ENCODE measurements at regions not wholly inside any gene's neighbourhood (a gene's known extent, or its start where the extent isn't known, plus 50 kb on each side); places are given as distances from the start of the nearest gene placed in this dataset.

DNA sequence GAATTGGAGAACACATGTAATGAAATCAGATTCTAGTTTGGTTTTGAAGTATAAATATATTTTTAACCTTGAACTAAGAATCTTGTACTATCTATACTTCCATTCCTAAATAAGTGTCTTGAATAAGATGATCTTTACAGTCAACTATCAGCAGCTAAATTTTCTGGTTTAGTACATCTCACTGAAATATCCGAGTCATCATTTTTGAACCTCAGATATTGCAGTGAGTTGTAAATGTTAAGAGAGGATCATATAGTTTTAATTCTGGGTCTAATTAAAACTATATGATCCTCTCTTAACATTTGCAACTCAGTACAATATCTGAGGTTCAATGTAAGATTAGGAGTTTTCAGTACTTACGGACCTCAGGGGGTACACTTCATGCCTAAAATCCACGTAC lies 768.8 kb upstream of the ADAMTS5 start:
- Histone ChIP-seq H3K4me3 (ENCODE audit: low read depth in 1 of 5, low read length in 5 of 5) (no peak overlapping the region), H3K27me3 (ENCODE audit: control insufficient read depth in 5 of 5, insufficient read depth in 4 of 5, low read length in 5 of 5) (no peaks in the 10 kb centered on the region), H3K36me3 (ENCODE audit: control insufficient read depth in 5 of 5, insufficient read depth in 5 of 5, low read length in 5 of 5) (no peaks in the 10 kb centered on the region), H3K9ac (ENCODE audit: low read length in 5 of 5) (no peak overlapping the region), H3K9me3 (ENCODE audit: control insufficient read depth in 5 of 5, low read length in 5 of 5) (peaks cover 0 to 3% (median 0%) of the 10 kb centered on the region in 5 donors), H3K27ac (ENCODE audit: low read depth, low read length) (no peak overlapping the region), H3K4me1 (ENCODE audit: control insufficient read depth in 5 of 5, insufficient read depth in 5 of 5, low read length in 5 of 5) (no peaks in the 10 kb centered on the region)

DNA sequence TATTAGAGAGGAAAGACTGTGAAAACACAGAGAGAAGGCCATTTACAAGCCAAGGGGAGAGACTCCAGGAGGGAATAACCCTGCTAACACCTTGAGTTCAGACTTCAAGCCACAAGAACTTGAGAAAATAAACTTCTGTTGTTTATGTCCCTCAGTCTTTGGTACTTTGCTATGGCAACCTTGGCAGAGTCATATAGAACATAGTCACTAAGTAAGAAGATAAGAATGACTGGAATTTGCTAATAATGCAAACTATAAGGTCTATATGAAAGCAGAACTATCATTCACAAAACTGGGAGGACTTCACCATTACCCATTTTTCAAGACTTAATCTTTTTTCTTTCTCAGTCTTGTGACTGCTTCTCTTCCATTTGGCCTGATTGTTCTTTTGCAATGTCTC lies 767.3 kb upstream of the ADAMTS5 start:
- H3K4me3 ChIP-seq (ENCODE audit: low read depth in 1 of 5, low read length in 5 of 5), result no peak overlapping the region
- no peaks in the 10 kb centered on the region for H3K4me1 ChIP-seq (ENCODE audit: control insufficient read depth in 5 of 5, insufficient read depth in 5 of 5, low read length in 5 of 5)
- no peaks in the 10 kb centered on the region for H3K36me3 ChIP-seq (ENCODE audit: control insufficient read depth in 5 of 5, insufficient read depth in 5 of 5, low read length in 5 of 5)
- H3K9me3 ChIP-seq (ENCODE audit: control insufficient read depth in 5 of 5, low read length in 5 of 5), result peaks cover 0 to 3% (median 0%) of the 10 kb centered on the region in 5 donors
- H3K9ac ChIP-seq (ENCODE audit: low read length in 5 of 5), result no peak overlapping the region
- no peaks in the 10 kb centered on the region for H3K27me3 ChIP-seq (ENCODE audit: control insufficient read depth in 5 of 5, insufficient read depth in 4 of 5, low read length in 5 of 5)
- no peak overlapping the region for H3K27ac ChIP-seq (ENCODE audit: low read depth, low read length)

DNA sequence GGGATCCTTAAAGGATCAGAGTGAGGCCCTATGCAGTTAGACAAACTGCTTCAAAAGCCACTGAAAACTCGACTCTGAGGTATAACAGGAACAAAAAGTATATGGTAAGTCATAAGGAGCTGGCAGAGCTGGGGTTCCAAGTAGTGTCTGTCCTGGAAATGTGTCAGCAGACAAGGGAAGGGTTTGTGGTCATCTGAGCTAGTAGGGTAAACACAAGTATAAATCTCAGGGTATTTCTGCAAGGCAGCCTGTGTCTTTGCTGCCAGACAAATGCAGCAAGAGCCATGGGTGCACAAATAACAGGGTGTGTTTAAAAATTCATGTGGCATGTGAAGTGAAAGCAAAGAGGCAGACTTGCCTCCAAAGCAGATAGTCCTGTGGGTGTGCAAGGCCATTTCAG lies 759.0 kb upstream of the ADAMTS5 start:
- Histone ChIP-seq H3K9ac (ENCODE audit: low read length in 5 of 5) (no peak overlapping the region), H3K27me3 (ENCODE audit: control insufficient read depth in 5 of 5, insufficient read depth in 4 of 5, low read length in 5 of 5) (no peaks in the 10 kb centered on the region), H3K9me3 (ENCODE audit: control insufficient read depth in 5 of 5, low read length in 5 of 5) (peaks cover 0 to 9% (median 0%) of the 10 kb centered on the region in 5 donors), H3K27ac (ENCODE audit: low read depth, low read length) (no peak overlapping the region), H3K4me3 (ENCODE audit: low read depth in 1 of 5, low read length in 5 of 5) (no peak overlapping the region), H3K36me3 (ENCODE audit: control insufficient read depth in 5 of 5, insufficient read depth in 5 of 5, low read length in 5 of 5) (no peaks in the 10 kb centered on the region), H3K4me1 (ENCODE audit: control insufficient read depth in 5 of 5, insufficient read depth in 5 of 5, low read length in 5 of 5) (no peaks in the 10 kb centered on the region)

DNA sequence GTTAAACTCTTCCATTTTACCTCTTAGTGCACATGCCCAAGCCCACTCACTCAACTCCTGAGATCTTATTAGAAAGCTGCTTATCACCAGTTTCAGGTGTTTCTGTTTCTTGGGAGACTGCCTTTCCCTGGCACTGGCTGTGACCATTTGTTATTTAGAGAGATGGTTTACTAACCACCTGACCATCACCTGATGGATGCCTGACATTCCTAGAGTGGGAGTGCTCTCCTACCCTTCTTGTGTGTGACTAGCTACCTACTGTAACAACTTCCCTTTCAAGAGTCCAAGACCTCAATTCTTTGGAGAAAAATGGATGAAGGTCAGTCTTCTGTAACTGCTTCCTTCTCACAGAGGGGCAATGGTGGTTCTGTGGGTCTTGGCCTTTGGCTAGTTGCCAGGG lies 755.2 kb upstream of the ADAMTS5 start:
- Histone ChIP-seq H3K9me3 (ENCODE audit: control insufficient read depth in 5 of 5, low read length in 5 of 5) (no peaks in the 10 kb centered on the region), H3K27ac (ENCODE audit: low read depth, low read length) (no peak overlapping the region), H3K36me3 (ENCODE audit: control insufficient read depth in 5 of 5, insufficient read depth in 5 of 5, low read length in 5 of 5) (no peaks in the 10 kb centered on the region), H3K4me3 (ENCODE audit: low read depth in 1 of 5, low read length in 5 of 5) (no peak overlapping the region), H3K9ac (ENCODE audit: low read length in 5 of 5) (no peak overlapping the region), H3K27me3 (ENCODE audit: control insufficient read depth in 5 of 5, insufficient read depth in 4 of 5, low read length in 5 of 5) (no peaks in the 10 kb centered on the region), H3K4me1 (ENCODE audit: control insufficient read depth in 5 of 5, insufficient read depth in 5 of 5, low read length in 5 of 5) (no peaks in the 10 kb centered on the region)

DNA sequence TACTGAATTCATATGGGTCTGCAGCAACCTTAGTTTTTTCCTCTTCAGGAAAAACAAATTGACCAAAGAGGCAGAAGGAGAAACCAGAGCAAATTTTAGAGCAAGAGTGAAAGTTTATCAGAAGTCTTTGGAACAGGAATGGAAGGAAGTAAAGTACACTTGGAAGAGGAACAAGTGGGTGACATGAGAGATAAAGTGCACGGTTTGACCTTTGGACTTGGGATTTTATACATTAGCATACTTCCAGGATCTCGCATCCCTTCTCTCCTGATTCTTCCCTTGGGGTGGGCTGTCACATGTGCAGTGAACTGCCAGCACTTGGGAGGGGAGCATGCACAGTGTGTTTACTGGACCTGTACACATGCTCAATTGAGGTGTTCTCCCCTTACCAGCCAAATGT lies 754.8 kb upstream of the ADAMTS5 start:
- no peaks in the 10 kb centered on the region for H3K9me3 ChIP-seq (ENCODE audit: control insufficient read depth in 5 of 5, low read length in 5 of 5)
- no peaks in the 10 kb centered on the region for H3K36me3 ChIP-seq (ENCODE audit: control insufficient read depth in 5 of 5, insufficient read depth in 5 of 5, low read length in 5 of 5)
- no peaks in the 10 kb centered on the region for H3K4me1 ChIP-seq (ENCODE audit: control insufficient read depth in 5 of 5, insufficient read depth in 5 of 5, low read length in 5 of 5)
- H3K27ac ChIP-seq (ENCODE audit: low read depth, low read length), result no peak overlapping the region
- no peak overlapping the region for H3K9ac ChIP-seq (ENCODE audit: low read length in 5 of 5)
- H3K27me3 ChIP-seq (ENCODE audit: control insufficient read depth in 5 of 5, insufficient read depth in 4 of 5, low read length in 5 of 5), result no peaks in the 10 kb centered on the region
- no peak overlapping the region for H3K4me3 ChIP-seq (ENCODE audit: low read depth in 1 of 5, low read length in 5 of 5)

DNA sequence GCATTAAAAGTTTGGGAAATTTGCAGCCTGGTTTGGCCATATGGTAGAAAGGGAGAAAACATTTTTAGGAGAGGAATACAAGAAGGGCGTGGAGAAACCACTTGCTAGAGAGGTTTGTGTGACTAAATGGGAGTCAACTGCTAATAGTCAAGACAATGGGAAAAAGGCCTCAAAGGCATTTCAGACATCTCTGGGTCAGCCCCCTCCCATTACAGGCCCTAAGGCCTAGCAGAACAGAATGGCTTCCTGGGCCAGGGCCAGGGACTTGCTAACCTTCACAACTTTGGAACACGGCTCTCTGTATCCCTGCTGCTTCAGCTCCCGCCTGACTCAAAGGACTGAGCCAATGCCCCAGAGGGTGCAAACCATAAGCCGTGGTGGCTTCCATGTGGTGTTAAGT lies 752.3 kb upstream of the ADAMTS5 start:
- H3K9me3 ChIP-seq (ENCODE audit: control insufficient read depth in 5 of 5, low read length in 5 of 5), result no peaks in the 10 kb centered on the region
- no peak overlapping the region for H3K27ac ChIP-seq (ENCODE audit: low read depth, low read length)
- no peak overlapping the region for H3K9ac ChIP-seq (ENCODE audit: low read length in 5 of 5)
- no peaks in the 10 kb centered on the region for H3K4me1 ChIP-seq (ENCODE audit: control insufficient read depth in 5 of 5, insufficient read depth in 5 of 5, low read length in 5 of 5)
- H3K4me3 ChIP-seq (ENCODE audit: low read depth in 1 of 5, low read length in 5 of 5), result no peak overlapping the region
- H3K27me3 ChIP-seq (ENCODE audit: control insufficient read depth in 5 of 5, insufficient read depth in 4 of 5, low read length in 5 of 5), result no peaks in the 10 kb centered on the region
- no peaks in the 10 kb centered on the region for H3K36me3 ChIP-seq (ENCODE audit: control insufficient read depth in 5 of 5, insufficient read depth in 5 of 5, low read length in 5 of 5)

DNA sequence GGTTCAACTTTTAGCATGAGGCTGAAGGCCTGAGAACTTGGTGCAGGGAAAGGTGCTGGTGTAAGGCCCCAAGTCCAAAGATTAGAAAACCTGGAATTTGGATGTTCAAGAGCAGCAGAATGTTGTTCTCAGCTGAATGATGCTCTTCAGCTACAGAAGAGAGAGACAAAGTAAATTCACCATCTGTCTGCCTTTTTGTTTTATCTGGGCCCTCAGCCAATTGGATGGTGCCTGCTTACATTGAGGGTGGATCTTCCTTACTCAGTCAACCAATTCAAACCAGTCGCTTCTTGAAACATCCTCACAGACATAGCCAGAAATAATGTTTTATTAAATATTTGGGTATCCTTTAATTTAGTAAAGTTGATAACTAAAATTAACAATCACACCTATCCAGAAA lies 748.2 kb upstream of the ADAMTS5 start:
- H3K9ac ChIP-seq (ENCODE audit: low read length in 5 of 5), result no peak overlapping the region
- H3K27ac ChIP-seq (ENCODE audit: low read depth, low read length), result no peak overlapping the region
- no peaks in the 10 kb centered on the region for H3K9me3 ChIP-seq (ENCODE audit: control insufficient read depth in 5 of 5, low read length in 5 of 5)
- no peak overlapping the region for H3K4me3 ChIP-seq (ENCODE audit: low read depth in 1 of 5, low read length in 5 of 5)
- no peaks in the 10 kb centered on the region for H3K4me1 ChIP-seq (ENCODE audit: control insufficient read depth in 5 of 5, insufficient read depth in 5 of 5, low read length in 5 of 5)
- no peaks in the 10 kb centered on the region for H3K27me3 ChIP-seq (ENCODE audit: control insufficient read depth in 5 of 5, insufficient read depth in 4 of 5, low read length in 5 of 5)
- no peaks in the 10 kb centered on the region for H3K36me3 ChIP-seq (ENCODE audit: control insufficient read depth in 5 of 5, insufficient read depth in 5 of 5, low read length in 5 of 5)

DNA sequence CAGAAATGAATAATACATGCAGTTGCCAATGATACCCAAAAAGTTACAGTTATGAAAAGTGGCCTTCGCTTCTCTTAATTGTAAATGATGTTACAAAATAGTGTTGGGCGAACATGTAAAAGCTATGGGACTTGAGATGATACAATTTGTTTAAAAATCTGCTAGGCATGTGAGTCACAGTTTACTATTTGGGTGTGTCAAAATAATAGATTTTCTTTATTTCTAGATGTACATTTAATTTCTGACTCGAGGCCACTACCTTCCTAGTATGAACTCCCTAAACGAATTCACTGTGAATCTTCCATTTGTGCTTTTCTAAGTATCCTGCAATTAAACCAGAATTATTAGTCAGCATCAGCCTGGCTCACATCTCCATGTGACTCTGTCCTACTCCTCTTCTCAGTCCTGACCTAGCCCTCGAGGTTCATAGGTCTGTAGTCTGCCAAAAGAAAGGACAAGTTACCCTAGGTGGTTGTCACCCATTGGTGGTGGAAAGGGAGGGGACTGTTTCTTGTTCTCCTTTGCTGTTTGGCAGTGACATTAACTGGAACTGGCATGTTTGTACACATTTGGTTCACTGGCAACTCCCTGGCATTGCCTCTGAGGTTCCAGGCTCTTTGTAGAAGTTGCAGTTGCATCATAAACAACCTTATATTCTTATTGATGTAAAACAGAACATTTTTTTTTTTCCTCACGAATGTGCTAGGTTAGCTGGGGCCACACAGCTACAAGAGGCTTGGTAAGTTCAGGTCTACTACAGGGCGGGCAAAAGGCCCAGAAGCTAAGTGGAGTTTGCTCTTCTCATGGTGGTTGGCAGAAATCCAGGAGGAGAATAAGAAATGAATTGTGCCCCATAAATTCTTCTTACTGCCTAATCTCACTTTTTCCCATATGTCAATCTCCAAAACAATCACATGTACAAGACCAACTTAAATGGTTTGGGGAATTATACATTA lies 746.5 kb upstream of the ADAMTS5 start:
- Histone ChIP-seq H3K9ac (ENCODE audit: low read length in 5 of 5) (no peak overlapping the region), H3K27ac (ENCODE audit: low read depth, low read length) (no peak overlapping the region), H3K4me1 (ENCODE audit: control insufficient read depth in 5 of 5, insufficient read depth in 5 of 5, low read length in 5 of 5) (no peaks in the 10 kb centered on the region), H3K36me3 (ENCODE audit: control insufficient read depth in 5 of 5, insufficient read depth in 5 of 5, low read length in 5 of 5) (no peaks in the 10 kb centered on the region), H3K27me3 (ENCODE audit: control insufficient read depth in 5 of 5, insufficient read depth in 4 of 5, low read length in 5 of 5) (no peaks in the 10 kb centered on the region), H3K4me3 (ENCODE audit: low read depth in 1 of 5, low read length in 5 of 5) (no peak overlapping the region), H3K9me3 (ENCODE audit: control insufficient read depth in 5 of 5, low read length in 5 of 5) (no peaks in the 10 kb centered on the region)

DNA sequence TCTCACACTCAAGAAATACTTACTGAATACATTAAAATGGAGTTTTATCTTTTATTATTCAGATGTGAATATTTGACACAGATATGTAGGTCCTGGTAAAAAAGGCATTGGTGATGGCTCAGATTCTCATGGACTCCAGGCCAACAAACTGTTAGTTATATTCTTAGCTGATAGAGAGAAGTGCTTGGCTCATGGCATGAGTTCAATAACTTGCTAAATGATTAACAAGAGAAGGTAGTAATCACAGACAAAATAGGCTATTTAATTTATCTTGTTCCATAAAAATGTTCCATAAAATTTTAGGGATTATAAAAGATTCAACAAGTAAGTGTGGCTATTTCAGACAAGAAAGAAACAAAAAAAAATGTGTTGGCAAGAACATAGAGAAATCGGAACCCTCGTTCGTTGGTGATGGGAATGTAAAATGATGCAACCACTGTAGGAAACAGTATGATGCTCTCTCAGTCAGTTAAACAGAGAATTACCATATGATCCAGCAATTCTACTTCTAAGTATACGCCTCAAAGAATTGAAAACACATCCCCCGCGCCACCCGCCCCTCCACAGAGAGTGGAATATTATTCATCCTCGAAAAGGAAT lies 737.8 kb upstream of the ADAMTS5 start:
- H3K9ac ChIP-seq (ENCODE audit: low read length in 5 of 5), result no peak overlapping the region
- H3K4me1 ChIP-seq (ENCODE audit: control insufficient read depth in 5 of 5, insufficient read depth in 5 of 5, low read length in 5 of 5), result peaks cover 0 to 7% (median 0%) of the 10 kb centered on the region in 5 donors
- no peaks in the 10 kb centered on the region for H3K36me3 ChIP-seq (ENCODE audit: control insufficient read depth in 5 of 5, insufficient read depth in 5 of 5, low read length in 5 of 5)
- no peaks in the 10 kb centered on the region for H3K27me3 ChIP-seq (ENCODE audit: control insufficient read depth in 5 of 5, insufficient read depth in 4 of 5, low read length in 5 of 5)
- H3K27ac ChIP-seq (ENCODE audit: low read depth, low read length), result no peak overlapping the region
- peaks cover 0 to 2% (median 0%) of the 10 kb centered on the region in 5 donors for H3K9me3 ChIP-seq (ENCODE audit: control insufficient read depth in 5 of 5, low read length in 5 of 5)
- H3K4me3 ChIP-seq (ENCODE audit: low read depth in 1 of 5, low read length in 5 of 5), result no peak overlapping the region

DNA sequence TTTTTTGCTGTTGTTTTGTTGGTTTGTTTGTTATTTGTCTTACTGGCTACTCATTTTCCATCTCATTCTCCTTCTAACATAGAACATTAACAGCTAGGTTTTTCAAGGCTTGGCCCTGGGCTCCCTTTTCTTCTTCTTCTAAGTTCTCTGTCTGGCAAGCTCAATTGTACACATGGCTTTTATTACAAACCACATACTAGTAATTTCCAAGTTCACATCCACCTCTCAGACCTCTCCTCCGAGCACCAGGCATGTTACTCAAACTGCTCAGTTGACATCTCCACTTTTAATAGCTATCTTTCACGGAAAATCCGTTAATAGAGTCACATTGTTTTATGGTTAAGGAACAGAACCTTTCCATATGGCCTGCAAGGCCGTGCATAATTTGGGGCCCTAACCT lies 736.9 kb upstream of the ADAMTS5 start:
- no peaks in the 10 kb centered on the region for H3K36me3 ChIP-seq (ENCODE audit: control insufficient read depth in 5 of 5, insufficient read depth in 5 of 5, low read length in 5 of 5)
- no peak overlapping the region for H3K4me3 ChIP-seq (ENCODE audit: low read depth in 1 of 5, low read length in 5 of 5)

More for the DNA sequence above, 736.9 kb upstream of the ADAMTS5 start:
- no peak overlapping the region for H3K9ac ChIP-seq (ENCODE audit: low read length in 5 of 5)
- no peaks in the 10 kb centered on the region for H3K27me3 ChIP-seq (ENCODE audit: control insufficient read depth in 5 of 5, insufficient read depth in 4 of 5, low read length in 5 of 5)
- H3K4me1 ChIP-seq (ENCODE audit: control insufficient read depth in 5 of 5, insufficient read depth in 5 of 5, low read length in 5 of 5), result peaks cover 0 to 7% (median 0%) of the 10 kb centered on the region in 5 donors
- H3K9me3 ChIP-seq (ENCODE audit: control insufficient read depth in 5 of 5, low read length in 5 of 5), result peaks cover 0 to 2% (median 0%) of the 10 kb centered on the region in 5 donors
- no peak overlapping the region for H3K27ac ChIP-seq (ENCODE audit: low read depth, low read length)

All from subcutaneous abdominal adipose tissue (tissue), 5 donors.